ENCODE measurements at regions not wholly inside any gene's neighbourhood (a gene's known extent, or its start where the extent isn't known, plus 50 kb on each side); places are given as distances from the start of the nearest gene placed in this dataset.

GRCh38 chr10:29828440-29828894 lies 193.7 kb upstream of the SVIL start:
- TF ChIP-seq EZH2 (IDR thresholded peaks at IDR 0.05; ENCODE audit: insufficient read depth, poor library complexity, severe bottlenecking) (no peak), EZH2phosphoT487 (IDR thresholded peaks at IDR 0.05; ENCODE audit: insufficient read depth, low read depth) (no peak)

All from GM23248 (cell line).